ENCODE measurements at regions not wholly inside any gene's neighbourhood (a gene's known extent, or its start where the extent isn't known, plus 50 kb on each side); places are given as distances from the start of the nearest gene placed in this dataset.

DNA sequence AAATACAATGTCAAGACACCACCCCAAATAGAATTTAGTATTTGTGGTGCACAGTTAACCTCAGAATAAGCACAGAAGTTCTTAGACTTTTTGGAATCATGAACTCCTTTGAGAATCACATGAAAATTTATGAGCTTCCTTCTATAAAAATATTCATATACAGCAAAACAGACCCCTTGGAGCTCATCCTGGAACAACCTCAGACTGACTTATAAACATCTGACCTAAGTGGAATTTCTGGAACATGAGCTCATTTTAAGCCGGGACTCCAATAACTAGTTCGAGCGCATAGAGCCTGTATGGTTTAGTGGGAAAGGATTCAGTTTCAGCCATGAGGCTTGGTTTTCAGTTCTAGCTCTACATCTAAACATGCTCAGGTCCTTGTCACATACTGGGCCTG is 192.3 kb downstream of the DEPDC1B start:
- Histone ChIP-seq H3K4me3 (no peak overlapping the region), H3K9me3 (no peaks in the 10 kb centered on the region), H3K4me1 (no peaks in the 10 kb centered on the region), H3K27ac (no peak overlapping the region), H3K27me3 (no peaks in the 10 kb centered on the region), H3K36me3 (no peaks in the 10 kb centered on the region)
- TF ChIP-seq POLR2A (IDR thresholded peaks at IDR 0.05) = no peak
- TF ChIP-seq, protein P1, sequence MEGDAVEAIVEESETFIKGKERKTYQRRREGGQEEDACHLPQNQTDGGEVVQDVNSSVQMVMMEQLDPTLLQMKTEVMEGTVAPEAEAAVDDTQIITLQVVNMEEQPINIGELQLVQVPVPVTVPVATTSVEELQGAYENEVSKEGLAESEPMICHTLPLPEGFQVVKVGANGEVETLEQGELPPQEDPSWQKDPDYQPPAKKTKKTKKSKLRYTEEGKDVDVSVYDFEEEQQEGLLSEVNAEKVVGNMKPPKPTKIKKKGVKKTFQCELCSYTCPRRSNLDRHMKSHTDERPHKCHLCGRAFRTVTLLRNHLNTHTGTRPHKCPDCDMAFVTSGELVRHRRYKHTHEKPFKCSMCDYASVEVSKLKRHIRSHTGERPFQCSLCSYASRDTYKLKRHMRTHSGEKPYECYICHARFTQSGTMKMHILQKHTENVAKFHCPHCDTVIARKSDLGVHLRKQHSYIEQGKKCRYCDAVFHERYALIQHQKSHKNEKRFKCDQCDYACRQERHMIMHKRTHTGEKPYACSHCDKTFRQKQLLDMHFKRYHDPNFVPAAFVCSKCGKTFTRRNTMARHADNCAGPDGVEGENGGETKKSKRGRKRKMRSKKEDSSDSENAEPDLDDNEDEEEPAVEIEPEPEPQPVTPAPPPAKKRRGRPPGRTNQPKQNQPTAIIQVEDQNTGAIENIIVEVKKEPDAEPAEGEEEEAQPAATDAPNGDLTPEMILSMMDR (IDR thresholded peaks at IDR 0.05) = no peak
- intact Hi-C loops (cut with DNase I) = no loop called here
- 72 to 84% methylated on average over 3 of the region's 3 CpGs for WGBS, 2 donors
- DNase-seq = no peak

DNA sequence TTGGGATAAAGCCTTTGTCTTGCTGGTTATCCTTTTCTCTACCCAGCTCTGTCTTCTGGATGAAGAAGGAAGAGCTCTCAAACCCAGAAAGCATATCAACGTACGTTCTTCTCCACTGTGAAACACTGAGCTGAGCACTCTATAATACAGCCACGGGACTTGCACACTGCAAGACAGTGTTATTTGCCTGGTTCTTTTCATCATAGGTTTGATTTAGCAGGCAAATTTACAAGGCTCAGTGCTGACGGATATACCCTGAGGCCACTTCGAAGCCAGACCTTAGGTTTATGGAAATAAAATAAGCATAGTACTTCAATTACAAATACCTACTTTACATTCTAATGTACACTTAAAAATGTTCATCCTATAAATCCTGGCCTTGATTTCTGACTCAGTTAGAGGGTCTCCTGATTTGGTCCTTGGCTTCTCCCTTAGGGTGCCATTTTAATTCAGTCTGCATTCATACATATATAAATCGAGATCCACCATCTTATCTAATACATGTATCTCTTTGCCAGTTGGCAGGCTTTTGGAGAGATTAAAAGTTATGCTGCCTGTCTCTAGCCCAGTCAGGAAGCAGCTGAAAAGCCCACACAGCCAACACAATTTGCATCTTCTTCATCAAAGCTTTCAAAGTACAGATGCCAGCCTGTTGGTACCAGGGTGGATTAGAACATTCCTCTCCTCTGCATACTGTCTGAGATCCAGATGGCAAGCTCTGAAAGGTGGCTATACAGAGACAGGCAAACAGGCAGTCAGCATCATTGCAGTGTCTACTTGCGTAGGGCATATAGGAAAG is 194.4 kb downstream of the DEPDC1B start:
- no peaks in the 10 kb centered on the region for H3K9me3 ChIP-seq
- no peaks in the 10 kb centered on the region for H3K4me1 ChIP-seq
- H3K36me3 ChIP-seq = no peaks in the 10 kb centered on the region
- 71 to 77% methylated on average over 7 of the region's 7 CpGs for WGBS, 2 donors
- intact Hi-C loops (cut with DNase I) = no loop called here
- no peak overlapping the region for H3K27ac ChIP-seq
- no peaks in the 10 kb centered on the region for H3K27me3 ChIP-seq
- H3K4me3 ChIP-seq = no peak overlapping the region
- DNase-seq = no peak
- TF ChIP-seq POLR2A (IDR thresholded peaks at IDR 0.05) = no peak
- TF ChIP-seq, protein P1 (IDR thresholded peaks at IDR 0.05) = no peak

DNA sequence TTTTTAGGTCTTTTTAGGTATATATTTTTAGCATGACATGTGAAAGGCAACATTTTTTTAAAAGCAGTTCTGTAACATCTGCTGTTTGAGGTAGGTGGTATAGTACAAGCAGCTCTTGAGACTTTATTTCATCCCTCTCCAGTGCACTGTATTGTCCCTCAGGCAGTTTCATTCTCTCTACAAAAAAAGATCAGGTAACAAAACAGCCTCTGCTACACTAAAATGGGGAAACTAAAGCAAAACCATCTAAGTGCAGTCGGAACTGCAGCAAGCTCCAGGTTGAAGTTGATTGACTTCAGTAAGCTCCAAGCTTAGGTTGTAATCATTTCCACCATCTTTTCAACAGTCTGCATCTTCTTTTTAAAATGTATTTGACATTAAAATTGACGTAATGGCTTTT is 195.6 kb downstream of the DEPDC1B start:
- H3K4me1 ChIP-seq = peaks cover 0 to 7% (median 0%) of the 10 kb centered on the region in 3 donors
- WGBS, 2 donors = 80 to 82% methylated on average over 2 of the region's 2 CpGs
- intact Hi-C loops (cut with DNase I) = no loop called here
- no peaks in the 10 kb centered on the region for H3K9me3 ChIP-seq
- DNase-seq = no peak
- no peaks in the 10 kb centered on the region for H3K27me3 ChIP-seq
- H3K4me3 ChIP-seq = no peak overlapping the region
- H3K36me3 ChIP-seq = no peaks in the 10 kb centered on the region
- no peak overlapping the region for H3K27ac ChIP-seq
- TF ChIP-seq, protein P1 (IDR thresholded peaks at IDR 0.05) = no peak
- no peak for TF ChIP-seq POLR2A (IDR thresholded peaks at IDR 0.05)

DNA sequence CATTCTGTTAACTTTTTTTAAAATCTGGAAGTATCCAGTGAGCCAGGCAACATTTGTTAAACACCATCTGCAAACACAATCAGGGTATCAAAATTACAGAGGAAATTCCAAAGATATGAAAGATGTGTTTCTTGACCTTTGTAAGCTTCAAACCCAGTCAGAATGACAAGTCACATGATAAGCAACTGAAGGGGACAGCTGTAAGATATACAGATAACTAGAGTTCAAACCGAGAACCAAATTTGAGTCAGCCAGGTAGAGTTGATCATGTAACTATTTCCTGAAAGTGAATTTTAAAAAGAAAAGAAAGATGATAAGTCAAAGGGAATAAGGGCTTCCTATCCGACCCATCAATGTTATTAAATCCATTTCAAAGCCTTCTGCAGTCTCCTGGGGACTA is 196.2 kb downstream of the DEPDC1B start:
- H3K27ac ChIP-seq = no peak overlapping the region

More for the DNA sequence above, 196.2 kb downstream of the DEPDC1B start:
- no peaks in the 10 kb centered on the region for H3K27me3 ChIP-seq
- intact Hi-C loops (cut with DNase I) = no loop called here
- H3K4me3 ChIP-seq = no peak overlapping the region
- H3K9me3 ChIP-seq = no peaks in the 10 kb centered on the region
- no peak for DNase-seq
- peaks cover 0 to 9% (median 0%) of the 10 kb centered on the region in 3 donors for H3K4me1 ChIP-seq
- WGBS, 2 donors = 34 to 68% methylated on average over 2 of the region's 2 CpGs
- TF ChIP-seq, protein P1 (IDR thresholded peaks at IDR 0.05) = no peak
- no peak for TF ChIP-seq POLR2A (IDR thresholded peaks at IDR 0.05)
- no peaks in the 10 kb centered on the region for H3K36me3 ChIP-seq
